BJ (cell line): ENCODE measurements at regions not wholly inside any gene's neighbourhood (a gene's known extent, or its start where the extent isn't known, plus 50 kb on each side); places are given as distances from the start of the nearest gene placed in this dataset.

Source experiments
- CTCF ChIA-PET: fragments of 350-600 bp; formaldehyde crosslinking; extraction: SDS; loops from one replicate; lab custom pipeline; 2021; ENCODE audit warnings: antibody characterized with exemption, inconsistent platforms; lab: Yijun Ruan, JAX
- POLR2A ChIA-PET: fragments of 300-600 bp; sonication (Branson Sonifier 250); formaldehyde crosslinking; extraction: SDS; loops from one replicate; lab custom pipeline; 2021; ENCODE audit warnings: antibody characterized with exemption; lab: Charles Lee
- DNase-seq: peaks from one replicate; pipeline ENCODE4 v3.0.0-alpha.2; 2011; ENCODE audit warnings: low read depth
- H3K27me3 ChIP-seq: 2 replicates; pipeline ENCODE4 v1.6.0; 2011; ENCODE audit warnings: low read length; ENCODE audit not compliant: control insufficient read depth, insufficient read depth
- H3K36me3 ChIP-seq: 2 replicates; pipeline ENCODE4 v1.5.1; 2011; ENCODE audit warnings: low read length; ENCODE audit not compliant: control insufficient read depth, insufficient read depth
- H3K4me3 ChIP-seq: 2 replicates; pipeline ENCODE4 v1.5.1; 2011; ENCODE audit warnings: low read depth, mild to moderate bottlenecking, control low read depth, low read length
- CTCF ChIP-seq: IDR thresholded peaks from 2 replicates; pipeline ENCODE4 v1.5.1; 2011; ENCODE audit warnings: low read depth, mild to moderate bottlenecking, control low read depth, inconsistent platforms, low read length, moderate library complexity; ENCODE audit not compliant: insufficient read depth

- 0 out of 2 replicates have a peak, but pooled peaks cover under 1% of the 10 kb centered on the region for H3K27me3 ChIP-seq
- ChIA-PET POLR2A (no interaction called here), CTCF (interaction anchor here (0.5 to 3.5 kb wide), 3 partner anchors 10 to 13 kb away, joined by 3 to 11 read pairs (median 3); no protein-coding TSS in a partner anchor)
- no peak for TF ChIP-seq CTCF
- H3K36me3 ChIP-seq = no peaks in the 10 kb centered on the region
- no peak for DNase-seq
- no peak overlapping the region for H3K4me3 ChIP-seq
Observed at GRCh38 chr5:57327561-57328367, 153.9 kb downstream of the GPBP1 start.

- Histone ChIP-seq H3K27me3 (no peaks in the 10 kb centered on the region), H3K36me3 (no peaks in the 10 kb centered on the region), H3K4me3 (no peak overlapping the region)
- DNase-seq = no peak
- ChIA-PET POLR2A (no interaction called here), CTCF (interaction anchor here (1.2 to 1.6 kb wide), 2 partner anchors 13 to 169 kb away, joined by 3 read pairs; no protein-coding TSS in a partner anchor)
- no peak for TF ChIP-seq CTCF
Observed at GRCh38 chr5:57325678-57326397, 152.0 kb downstream of the GPBP1 start.

- ChIA-PET CTCF (interaction anchor here (1.0 to 1.5 kb wide), 2 partner anchors 21 to 27 kb away, joined by 4 to 5 read pairs; no protein-coding TSS in a partner anchor), POLR2A (no interaction called here)
- Histone ChIP-seq H3K36me3 (no peaks in the 10 kb centered on the region), H3K4me3 (no peak overlapping the region), H3K27me3 (0 out of 2 replicates have a peak, but pooled peaks cover 1% of the 10 kb centered on the region)
- no peak for TF ChIP-seq CTCF
- no peak for DNase-seq
Observed at GRCh38 chr5:57324861-57325260, 151.0 kb downstream of the GPBP1 start.

- H3K4me3 ChIP-seq = no peak overlapping the region
Observed at GRCh38 chr5:57324181-57324580, 150.3 kb downstream of the GPBP1 start.

More at GRCh38 chr5:57324181-57324580, 150.3 kb downstream of the GPBP1 start:
- no peak for TF ChIP-seq CTCF
- no peak for DNase-seq
- H3K36me3 ChIP-seq = no peaks in the 10 kb centered on the region
- CTCF ChIA-PET = interaction anchor here (0.8 to 1.5 kb wide), 3 partner anchors 9 to 26 kb away, joined by 3 to 5 read pairs (median 4); no protein-coding TSS in a partner anchor
- POLR2A ChIA-PET = no interaction called here
- peaks cover 6% of the 10 kb centered on the region; the same call in 1 of the 2 replicates for H3K27me3 ChIP-seq
